GM12873 (cell line): ENCODE measurements at regions not wholly inside any gene's neighbourhood (a gene's known extent, or its start where the extent isn't known, plus 50 kb on each side); places are given as distances from the start of the nearest gene placed in this dataset.

Source experiments
- TF ChIP-seq, protein P1 (sequence below): IDR thresholded peaks from 2 replicates; pipeline ENCODE4 v1.5.1; 2012; ENCODE audit warnings: low read depth, mild to moderate bottlenecking, moderate library complexity, low read length, control low read depth; ENCODE audit not compliant: insufficient read depth; ENCODE audit errors: missing control alignments

DNA sequence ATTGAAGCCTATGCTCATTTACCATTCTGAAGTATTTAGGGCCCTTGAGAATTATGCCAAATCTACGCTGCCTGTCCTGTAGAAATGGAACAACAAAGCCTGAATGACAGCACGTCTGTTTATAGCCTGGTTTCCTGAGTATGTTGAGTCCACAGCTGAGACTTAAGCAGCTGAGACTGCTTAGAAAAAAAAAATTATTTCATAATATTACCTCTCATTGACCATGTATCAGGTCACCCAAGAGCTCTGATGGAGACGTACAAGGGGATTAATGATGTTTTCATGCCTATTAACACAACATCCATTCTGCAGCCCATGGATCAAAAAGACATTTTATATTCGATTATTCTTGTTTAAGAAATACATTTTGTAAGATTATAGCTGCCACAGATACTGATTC lies 387.2 kb upstream of the NCAM2 start:
- TF ChIP-seq, protein P1, sequence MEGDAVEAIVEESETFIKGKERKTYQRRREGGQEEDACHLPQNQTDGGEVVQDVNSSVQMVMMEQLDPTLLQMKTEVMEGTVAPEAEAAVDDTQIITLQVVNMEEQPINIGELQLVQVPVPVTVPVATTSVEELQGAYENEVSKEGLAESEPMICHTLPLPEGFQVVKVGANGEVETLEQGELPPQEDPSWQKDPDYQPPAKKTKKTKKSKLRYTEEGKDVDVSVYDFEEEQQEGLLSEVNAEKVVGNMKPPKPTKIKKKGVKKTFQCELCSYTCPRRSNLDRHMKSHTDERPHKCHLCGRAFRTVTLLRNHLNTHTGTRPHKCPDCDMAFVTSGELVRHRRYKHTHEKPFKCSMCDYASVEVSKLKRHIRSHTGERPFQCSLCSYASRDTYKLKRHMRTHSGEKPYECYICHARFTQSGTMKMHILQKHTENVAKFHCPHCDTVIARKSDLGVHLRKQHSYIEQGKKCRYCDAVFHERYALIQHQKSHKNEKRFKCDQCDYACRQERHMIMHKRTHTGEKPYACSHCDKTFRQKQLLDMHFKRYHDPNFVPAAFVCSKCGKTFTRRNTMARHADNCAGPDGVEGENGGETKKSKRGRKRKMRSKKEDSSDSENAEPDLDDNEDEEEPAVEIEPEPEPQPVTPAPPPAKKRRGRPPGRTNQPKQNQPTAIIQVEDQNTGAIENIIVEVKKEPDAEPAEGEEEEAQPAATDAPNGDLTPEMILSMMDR = no peak

DNA sequence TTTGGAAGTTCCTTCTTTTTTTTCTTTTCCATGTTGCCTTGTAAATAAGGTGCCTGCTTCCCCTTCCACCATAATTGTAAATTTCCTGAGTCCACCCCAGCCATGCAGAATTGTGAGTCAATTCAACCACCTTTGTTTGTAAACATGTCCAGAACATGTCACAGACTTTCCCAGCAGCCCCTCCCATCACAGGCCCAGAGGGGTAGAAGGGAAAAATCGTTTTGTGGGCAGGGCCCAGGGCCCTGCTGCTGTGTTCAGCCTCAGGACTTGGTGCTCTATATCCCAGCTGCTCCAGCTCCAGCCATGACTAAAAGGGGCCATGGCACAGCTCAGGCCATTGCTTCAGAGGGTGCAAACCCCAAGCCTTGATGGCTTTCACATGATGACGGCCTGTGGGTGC lies 384.6 kb upstream of the NCAM2 start:
- TF ChIP-seq, protein P1 = no peak

DNA sequence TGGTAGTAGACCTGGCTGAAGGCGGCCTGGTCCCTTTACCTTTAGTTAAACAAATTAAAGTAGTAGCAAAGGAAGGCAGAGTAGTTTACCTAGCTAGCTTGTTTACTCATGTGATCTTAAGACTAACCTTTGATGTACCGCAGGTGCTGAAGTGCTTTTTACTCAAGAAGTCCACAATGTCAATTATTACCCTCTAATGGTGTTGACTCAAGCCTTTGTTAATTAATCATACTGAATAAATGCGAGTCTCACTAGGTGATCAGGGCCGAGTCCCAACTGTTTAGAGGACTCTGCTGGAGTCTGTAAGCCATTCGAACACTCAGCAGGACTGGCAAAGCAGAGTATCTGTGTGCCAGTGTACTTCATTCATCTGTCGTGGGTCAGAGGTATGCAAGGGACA lies 381.1 kb upstream of the NCAM2 start:
- TF ChIP-seq, protein P1 = no peak

DNA sequence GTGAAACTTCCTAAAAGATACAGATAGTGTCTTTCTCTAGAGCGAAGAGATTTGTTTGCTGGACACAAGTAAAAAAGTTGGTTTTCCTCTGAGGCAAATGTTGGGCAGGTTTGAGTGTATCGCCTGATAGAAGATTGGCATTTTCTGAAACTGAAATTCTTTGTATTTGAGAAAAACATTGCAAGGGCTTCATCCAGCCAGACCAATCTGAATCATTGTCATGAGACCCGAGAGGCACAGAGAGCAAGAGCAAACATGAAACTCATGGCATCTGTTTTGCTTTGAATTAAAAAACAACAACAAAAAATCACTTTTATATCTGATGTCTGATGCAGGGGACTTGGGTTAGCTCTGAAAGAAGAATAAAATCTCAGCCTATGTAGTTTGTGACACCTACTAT lies 379.3 kb upstream of the NCAM2 start:
- TF ChIP-seq, protein P1 = no peak

DNA sequence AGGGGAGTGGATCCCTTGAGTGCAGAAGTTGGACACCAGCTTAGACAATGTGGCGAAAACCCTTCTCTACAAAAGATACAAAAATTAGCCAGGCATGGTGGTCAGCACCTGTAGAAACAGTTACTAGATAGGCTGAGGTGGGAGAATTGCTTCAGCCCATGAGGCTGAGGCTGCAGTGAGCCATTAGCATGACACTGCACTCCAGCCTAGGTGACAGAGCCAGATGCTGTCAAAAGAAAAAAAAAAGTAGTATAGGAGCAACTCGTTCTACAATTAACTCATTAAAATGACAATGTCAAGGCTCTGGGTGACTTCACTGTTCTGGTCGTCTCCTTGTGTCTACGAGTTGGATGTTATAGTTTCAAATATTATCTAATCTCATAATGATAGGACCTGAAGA lies 370.6 kb upstream of the NCAM2 start:
- TF ChIP-seq, protein P1 = no peak

DNA sequence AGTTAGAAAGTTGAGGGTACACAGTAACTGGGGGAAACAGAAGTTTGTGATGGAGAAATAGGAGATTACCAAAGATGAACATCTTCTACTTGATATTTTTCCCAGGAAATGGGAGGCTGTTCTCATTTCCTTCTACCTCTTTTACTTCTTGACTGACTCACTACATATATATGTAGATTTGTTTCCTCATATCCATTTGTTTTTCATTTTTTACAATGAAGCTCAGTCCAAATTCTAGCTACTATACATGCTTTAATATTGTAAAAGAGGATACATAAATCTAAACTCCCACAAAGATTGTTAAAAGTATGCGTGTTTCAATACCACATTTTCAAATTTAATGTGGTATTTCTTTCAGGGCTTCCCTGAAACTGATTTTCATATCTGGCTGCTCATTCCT lies 366.6 kb upstream of the NCAM2 start:
- TF ChIP-seq, protein P1 = no peak

DNA sequence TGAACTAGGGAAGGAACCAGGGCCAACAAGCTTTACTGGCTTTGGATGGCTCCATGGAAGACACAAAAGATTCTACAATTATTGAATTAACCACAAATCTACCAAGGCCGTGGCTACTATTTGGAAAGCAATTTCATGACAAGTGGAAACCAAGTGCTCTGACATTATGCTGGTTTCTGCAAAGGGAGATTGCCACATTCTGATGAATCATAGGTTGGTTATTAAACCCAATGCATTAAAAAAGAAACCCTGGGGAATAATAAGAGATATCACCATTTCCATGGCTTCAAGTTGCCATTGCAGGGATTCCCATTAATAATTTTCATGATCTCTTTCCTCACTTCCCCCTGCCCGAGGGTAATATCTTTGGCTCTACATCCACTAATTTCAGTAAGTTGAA lies 359.2 kb upstream of the NCAM2 start:
- TF ChIP-seq, protein P1 = no peak
